ENCODE measurements at regions not wholly inside any gene's neighbourhood (a gene's known extent, or its start where the extent isn't known, plus 50 kb on each side); places are given as distances from the start of the nearest gene placed in this dataset.

DNA sequence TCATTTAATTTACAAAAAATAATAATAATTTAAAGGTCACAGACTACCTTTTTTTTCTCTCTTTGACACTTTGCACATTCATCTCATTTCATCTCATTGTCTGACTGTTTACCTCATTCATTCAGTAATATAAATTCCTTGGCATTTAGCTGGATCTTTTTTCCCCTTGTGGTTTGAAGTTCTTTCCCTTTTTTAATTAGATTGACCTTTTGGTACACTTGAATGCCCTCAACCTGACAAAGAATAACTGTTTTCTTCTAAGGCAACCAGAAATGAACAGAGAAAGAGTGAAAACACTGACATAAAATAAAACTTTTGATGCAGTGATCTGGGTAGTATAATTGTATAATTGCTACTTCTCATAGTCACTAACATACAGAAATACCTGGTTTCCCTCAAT lies 774.9 kb upstream of the NOVA1 start:
- Histone ChIP-seq H3K4me1 (ENCODE audit: control insufficient read depth, insufficient read depth, low read length) (no peaks in the 10 kb centered on the region), H4K91ac (ENCODE audit: insufficient read depth, low read depth, low read length) (no peak overlapping the region), H3K79me1 (ENCODE audit: low read depth in 1 of 2, low read length in 2 of 2) (no peaks in the 10 kb centered on the region), H2BK20ac (ENCODE audit: low read depth, low read length) (no peak overlapping the region), H3K4me2 (ENCODE audit: low read depth, low read length) (no peak overlapping the region), H3K9me1 (ENCODE audit: insufficient read depth, low read length) (no peaks in the 10 kb centered on the region), H3K56ac (ENCODE audit: extremely low read depth, insufficient read depth, low read length) (no peak overlapping the region), H3K18ac (ENCODE audit: low read depth, low read length) (no peak overlapping the region), H2BK120ac (ENCODE audit: low read depth, low read length) (no peak overlapping the region), H4K20me1 (ENCODE audit: insufficient read depth, low read length) (no peaks in the 10 kb centered on the region), H4K5ac (ENCODE audit: low read depth, low read length) (no peak overlapping the region), H3K4ac (ENCODE audit: low read depth, low read length) (no peak overlapping the region), H4K8ac (ENCODE audit: low read depth in 2 of 2, low read length in 2 of 2) (no peak overlapping the region), H3K9ac (ENCODE audit: low read depth, low read length) (no peak overlapping the region), H2AFZ (replicated peaks; ENCODE audit: low read length, poor library complexity) (no peak overlapping the region), H3K27me3 (ENCODE audit: control insufficient read depth, insufficient read depth, low read length) (no peaks in the 10 kb centered on the region), H3K9me3 (ENCODE audit: control insufficient read depth, insufficient read depth, low read length) (no peaks in the 10 kb centered on the region; the same call in none of the 2 replicates), H3K14ac (replicated peaks; ENCODE audit: low read depth, low read length) (no peak overlapping the region), H3K23ac (ENCODE audit: low read depth, low read length) (no peak overlapping the region), H3K4me3 (ENCODE audit: insufficient read depth, low read depth, low read length) (no peak overlapping the region), H2BK5ac (ENCODE audit: low read depth, low read length, poor library complexity, severe bottlenecking) (no peak overlapping the region), H3K36me3 (ENCODE audit: control insufficient read depth, insufficient read depth, low read length) (no peaks in the 10 kb centered on the region), H3K27ac (ENCODE audit: insufficient read depth, low read length) (no peak overlapping the region), H2BK15ac (ENCODE audit: low read depth, low read length) (no peak overlapping the region), H2AK9ac (replicated peaks; ENCODE audit: low read depth, low read length, poor library complexity) (no peak overlapping the region), H2AK5ac (ENCODE audit: low read depth, low read length) (no peak overlapping the region)
- CTCF ChIA-PET: no interaction called here
- BruUV-seq (replicated peaks): no TSS peak
- TF ChIP-seq SMC3 (IDR thresholded peaks at IDR 0.05; ENCODE audit: low read depth, low read length): no peak
- no peak for TF ChIP-seq MAFK (IDR thresholded peaks at IDR 0.05; ENCODE audit: low read depth, low read length)
- no peak for TF ChIP-seq RAD21 (IDR thresholded peaks at IDR 0.05; ENCODE audit: low read length)
- TF ChIP-seq CEBPB (IDR thresholded peaks at IDR 0.05; ENCODE audit: low read depth, low read length): no peak
- TF ChIP-seq NFE2L2 (IDR thresholded peaks at IDR 0.05; ENCODE audit: low read depth, low read length): no peak
- TF ChIP-seq CTCF (conservative IDR thresholded peaks at IDR 0.05; ENCODE audit: low read depth, low read length): no peak
- no peak for TF ChIP-seq FOS (IDR thresholded peaks at IDR 0.05; ENCODE audit: low read depth, low read length)
- TF ChIP-seq BHLHE40 (IDR thresholded peaks at IDR 0.05; ENCODE audit: low read depth, low read length): no peak
- TF ChIP-seq MAZ (IDR thresholded peaks at IDR 0.05; ENCODE audit: borderline replicate concordance, low read depth, low read length): no peak
- no peak for TF ChIP-seq MXI1 (IDR thresholded peaks at IDR 0.05; ENCODE audit: borderline replicate concordance, low read depth, low read length)
- TF ChIP-seq, protein P1, sequence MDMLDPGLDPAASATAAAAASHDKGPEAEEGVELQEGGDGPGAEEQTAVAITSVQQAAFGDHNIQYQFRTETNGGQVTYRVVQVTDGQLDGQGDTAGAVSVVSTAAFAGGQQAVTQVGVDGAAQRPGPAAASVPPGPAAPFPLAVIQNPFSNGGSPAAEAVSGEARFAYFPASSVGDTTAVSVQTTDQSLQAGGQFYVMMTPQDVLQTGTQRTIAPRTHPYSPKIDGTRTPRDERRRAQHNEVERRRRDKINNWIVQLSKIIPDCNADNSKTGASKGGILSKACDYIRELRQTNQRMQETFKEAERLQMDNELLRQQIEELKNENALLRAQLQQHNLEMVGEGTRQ (IDR thresholded peaks at IDR 0.05; ENCODE audit: low read depth, low read length): no peak
- TF ChIP-seq, protein P2, sequence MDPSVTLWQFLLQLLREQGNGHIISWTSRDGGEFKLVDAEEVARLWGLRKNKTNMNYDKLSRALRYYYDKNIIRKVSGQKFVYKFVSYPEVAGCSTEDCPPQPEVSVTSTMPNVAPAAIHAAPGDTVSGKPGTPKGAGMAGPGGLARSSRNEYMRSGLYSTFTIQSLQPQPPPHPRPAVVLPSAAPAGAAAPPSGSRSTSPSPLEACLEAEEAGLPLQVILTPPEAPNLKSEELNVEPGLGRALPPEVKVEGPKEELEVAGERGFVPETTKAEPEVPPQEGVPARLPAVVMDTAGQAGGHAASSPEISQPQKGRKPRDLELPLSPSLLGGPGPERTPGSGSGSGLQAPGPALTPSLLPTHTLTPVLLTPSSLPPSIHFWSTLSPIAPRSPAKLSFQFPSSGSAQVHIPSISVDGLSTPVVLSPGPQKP (IDR thresholded peaks at IDR 0.05; ENCODE audit: borderline replicate concordance, low read depth, low read length): no peak
- TF ChIP-seq CHD1 (IDR thresholded peaks at IDR 0.05; ENCODE audit: low read depth, low read length): no peak
- intact Hi-C loops (cut with micrococcal nuclease): no loop called here
- in situ Hi-C loops (cut with MboI; ENCODE audit: low sequenced_read_pairs): no loop called here
- dilution Hi-C loops (cut with HindIII; ENCODE audit: low sequenced_read_pairs, unreplicated experiment): no loop called here
- POLR2A ChIA-PET (ENCODE audit: unreplicated experiment): no interaction called here
- ATAC-seq (ENCODE audit: low read depth) (no peak), DNase-seq (no peak)

Data from IMR-90 (cell line).